Left lung (tissue), 4 donors: ENCODE measurements at regions not wholly inside any gene's neighbourhood (a gene's known extent, or its start where the extent isn't known, plus 50 kb on each side); places are given as distances from the start of the nearest gene placed in this dataset.

Experiments used
- ATAC-seq: fragments of 200-7000 bp; cut with Tn5 transposase; one replicate; pipeline ENCODE4 v1.9.1; 2020; ENCODE audit warnings: moderate library complexity
- DNase-seq, 4 donors: peaks; one replicate each; pipeline ENCODE4 v3.0.0-alpha.2; 2013 to 2020
- H3K27ac ChIP-seq, 2 donors: fragments of 200-600 bp; sonication (generic) in 1 of 2; one replicate each; pipeline versions ENCODE4 v1.5.0 to v1.8.0; 2020 to 2021
- H3K27me3 ChIP-seq, 2 donors: fragments of 200-600 bp; sonication (generic) in 1 of 2; one replicate each; pipeline versions ENCODE4 v1.5.0 to v1.8.0; 2020 to 2021
- H3K36me3 ChIP-seq, 2 donors: fragments of 200-600 bp; sonication (generic) in 1 of 2; one replicate each; pipeline versions ENCODE4 v1.5.0 to v1.8.0; 2020 to 2021
- H3K4me1 ChIP-seq, 2 donors: fragments of 200-600 bp; one replicate each; pipeline ENCODE4 v1.8.0; 2021
- H3K4me3 ChIP-seq, 2 donors: fragments of 200-600 bp; sonication (generic) in 1 of 2; one replicate each; pipeline versions ENCODE4 v1.5.0 to v1.8.0; 2020 to 2021; ENCODE audit warnings: mild to moderate bottlenecking in 1 of 2
- H3K9me3 ChIP-seq, 2 donors: fragments of 200-600 bp; sonication (generic) in 1 of 2; one replicate each; pipeline versions ENCODE4 v1.5.0 to v1.8.0; 2020 to 2021
- CTCF ChIP-seq, 2 donors: fragments of 200-600 bp; sonication (generic) in 1 of 2; IDR thresholded peaks; one replicate each; pipeline versions ENCODE4 v1.5.0 to v1.8.0; 2021; ENCODE audit warnings: antibody characterized with exemption in 2 of 2
- intact Hi-C, 2 donors: fragments of 100-400 bp; cut with DNase I; formaldehyde crosslinking; loops; one replicate each; pipeline versions ENCODE4 v1.11.2 to v1.14.2; 2022
- donor health status: DM: no; HTN: yes; CAD: no.
- donor health status: DM: no; HTN: no; CAD: no.

- H3K9me3 ChIP-seq: peaks cover 0 to 17% of the 10 kb centered on the region in 2 donors
- H3K4me1 ChIP-seq: no peaks in the 10 kb centered on the region
- no peaks in the 10 kb centered on the region for H3K36me3 ChIP-seq
- H3K4me3 ChIP-seq: no peak overlapping the region
- no peak overlapping the region for H3K27ac ChIP-seq
- intact Hi-C loops: no loop called here
- DNase-seq (no peak), ATAC-seq (no peak)
- H3K27me3 ChIP-seq: no peaks in the 10 kb centered on the region
- no peak for TF ChIP-seq CTCF (IDR thresholded peaks at IDR 0.05)
Observed at GRCh38 chr5:98599016-98599415, 174.4 kb upstream of the RGMB start.

- DNase-seq (no peak), ATAC-seq (no peak)
- Histone ChIP-seq H3K27ac (no peak overlapping the region), H3K9me3 (peaks cover 0 to 17% of the 10 kb centered on the region in 2 donors), H3K36me3 (no peaks in the 10 kb centered on the region), H3K4me3 (no peak overlapping the region), H3K4me1 (no peaks in the 10 kb centered on the region), H3K27me3 (no peaks in the 10 kb centered on the region)
- intact Hi-C loops: no loop called here
- TF ChIP-seq CTCF (IDR thresholded peaks at IDR 0.05): no peak
Observed at GRCh38 chr5:98602534-98603112, 170.8 kb upstream of the RGMB start.

- DNase-seq (no peak), ATAC-seq (no peak)
- intact Hi-C loops: no loop called here
Observed at GRCh38 chr5:98603456-98603855, 170.0 kb upstream of the RGMB start.

GRCh38 chr5:98604301-98604700 is 169.2 kb upstream of the RGMB start:
- H3K9me3 ChIP-seq: peaks cover 0 to 10% of the 10 kb centered on the region in 2 donors
- no peaks in the 10 kb centered on the region for H3K4me1 ChIP-seq
- no peak for TF ChIP-seq CTCF (IDR thresholded peaks at IDR 0.05)
- H3K36me3 ChIP-seq: no peaks in the 10 kb centered on the region
- H3K27ac ChIP-seq: no peak overlapping the region
- no peak for DNase-seq
- intact Hi-C loops: no loop called here
- no peak overlapping the region for H3K4me3 ChIP-seq
- no peak for ATAC-seq
- H3K27me3 ChIP-seq: no peaks in the 10 kb centered on the region

More at GRCh38 chr5:98603456-98603855, 170.0 kb upstream of the RGMB start:
- TF ChIP-seq CTCF (IDR thresholded peaks at IDR 0.05): no peak
- Histone ChIP-seq H3K4me3 (no peak overlapping the region), H3K4me1 (no peaks in the 10 kb centered on the region), H3K36me3 (no peaks in the 10 kb centered on the region), H3K9me3 (peaks cover 0 to 17% of the 10 kb centered on the region in 2 donors), H3K27me3 (no peaks in the 10 kb centered on the region), H3K27ac (no peak overlapping the region)

GRCh38 chr5:98604721-98605425 is 168.6 kb upstream of the RGMB start:
- H3K36me3 ChIP-seq: no peaks in the 10 kb centered on the region
- intact Hi-C loops: no loop called here
- no peaks in the 10 kb centered on the region for H3K4me1 ChIP-seq
- H3K4me3 ChIP-seq: no peak overlapping the region
- DNase-seq (no peak), ATAC-seq (no peak)
- peaks cover 0 to 9% of the 10 kb centered on the region in 2 donors for H3K9me3 ChIP-seq
- no peaks in the 10 kb centered on the region for H3K27me3 ChIP-seq
- no peak for TF ChIP-seq CTCF (IDR thresholded peaks at IDR 0.05)
- H3K27ac ChIP-seq: no peak overlapping the region
